Urinary bladder (tissue), 3 donors: ENCODE measurements at regions not wholly inside any gene's neighbourhood (a gene's known extent, or its start where the extent isn't known, plus 50 kb on each side); places are given as distances from the start of the nearest gene placed in this dataset.
A peak's percentile ranks its signal among the peaks of the same experiment; 100 is the strongest.

Experiments used
- DNase-seq: peaks from one replicate; pipeline ENCODE4 v3.0.0-alpha.2; 2015; ENCODE audit errors: extremely low spot score
- H3K27ac ChIP-seq: one replicate; pipeline ENCODE4 v1.5.1; 2013; ENCODE audit warnings: low read depth, mild to moderate bottlenecking, moderate library complexity
- H3K36me3 ChIP-seq: one replicate; pipeline ENCODE4 v1.6.1; 2013; ENCODE audit warnings: mild to moderate bottlenecking, moderate library complexity; ENCODE audit not compliant: insufficient read depth
- H3K4me1 ChIP-seq: one replicate; pipeline ENCODE4 v1.6.1; 2013; ENCODE audit warnings: mild to moderate bottlenecking, moderate library complexity; ENCODE audit not compliant: insufficient read depth
- H3K4me3 ChIP-seq: one replicate; pipeline ENCODE4 v1.5.1; 2013; ENCODE audit warnings: low read depth, low read length
- WGBS: extraction: QIAGEN DNeasy Blood & Tissue Kit; methylation state at CpG from one replicate; pipeline ENCODE4 v1.1.7; 2013; 5-methylcytosine and 5-hydroxymethylcytosine counted together
- donor health status: healthy with polysubstance abuse.
- donor health status: healthy.

DNA sequence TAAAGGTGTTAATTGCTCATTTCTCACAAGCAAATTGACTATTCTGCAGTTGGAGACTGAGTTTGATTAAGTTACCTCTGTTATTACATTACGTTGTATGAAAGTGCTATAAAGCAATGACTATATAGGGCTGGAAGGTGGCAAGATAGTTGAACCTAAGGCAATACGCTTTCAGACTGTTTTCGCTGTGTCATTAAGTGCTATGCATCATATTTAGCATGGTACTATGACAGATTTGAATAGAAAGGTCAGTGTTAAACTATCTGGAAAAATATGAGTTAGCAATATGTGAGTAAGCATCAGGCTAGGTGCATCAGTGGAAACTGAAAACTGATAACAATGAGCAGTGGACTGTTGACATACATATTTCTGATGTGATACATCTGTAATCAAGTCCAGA is 206.0 kb upstream of the ARHGAP24 start:
- DNase-seq: no peak
- WGBS: 91% methylated on average over 3 of the region's 3 CpGs
- H3K36me3 ChIP-seq: no peaks in the 10 kb centered on the region

DNA sequence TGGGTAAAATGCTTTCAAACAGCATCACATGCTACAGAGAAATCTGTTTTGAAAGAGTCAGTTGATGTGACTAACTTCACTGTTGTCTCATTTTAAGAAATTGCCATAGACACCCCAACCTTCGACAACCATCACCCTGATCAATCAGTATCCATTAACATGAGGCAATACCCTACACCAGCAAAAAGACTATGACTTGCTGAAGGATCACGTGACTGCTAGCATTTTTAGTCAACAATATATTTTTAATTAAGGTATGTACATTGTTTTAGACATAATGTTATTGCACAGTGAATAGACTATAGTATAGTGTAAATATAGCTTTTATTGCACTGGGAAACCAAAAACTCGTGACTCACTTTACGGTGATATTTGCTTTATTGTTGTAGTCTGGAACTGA is 200.0 kb upstream of the ARHGAP24 start:
- no peak overlapping the region for H3K27ac ChIP-seq
- 85% methylated on average over 4 of the region's 4 CpGs for WGBS
- no peak for DNase-seq

More for the DNA sequence above, 206.0 kb upstream of the ARHGAP24 start:
- no peak overlapping the region for H3K27ac ChIP-seq
- H3K4me3 ChIP-seq: no peak overlapping the region
- H3K4me1 ChIP-seq: no peaks in the 10 kb centered on the region

DNA sequence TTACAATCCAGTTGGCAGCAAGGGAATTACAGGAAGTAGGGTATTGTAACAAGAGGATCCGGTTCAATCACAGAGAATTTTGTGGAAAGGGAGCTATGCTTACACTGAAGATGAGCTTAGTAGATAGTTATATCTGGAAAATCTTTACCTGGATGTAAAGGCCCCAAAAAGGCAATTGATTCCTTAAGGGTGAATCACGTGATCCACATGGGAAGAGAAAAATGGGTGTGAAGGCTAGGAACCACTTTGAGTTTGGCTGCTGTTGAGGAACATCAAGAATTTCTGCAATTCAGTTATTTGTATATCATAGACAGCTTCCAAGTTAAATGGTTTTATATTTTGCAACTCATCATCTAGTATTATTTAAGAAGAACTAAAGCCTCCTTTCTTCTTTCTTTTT is 194.0 kb upstream of the ARHGAP24 start:
- H3K36me3 ChIP-seq: no peaks in the 10 kb centered on the region
- whole genome bisulfite sequencing: 70% methylated on average over 2 of the region's 2 CpGs
- no peaks in the 10 kb centered on the region for H3K4me1 ChIP-seq
- no peak for DNase-seq
- H3K27ac ChIP-seq: no peak overlapping the region
- no peak overlapping the region for H3K4me3 ChIP-seq

More for the DNA sequence above, 200.0 kb upstream of the ARHGAP24 start:
- Histone ChIP-seq H3K36me3 (no peaks in the 10 kb centered on the region), H3K4me1 (no peaks in the 10 kb centered on the region), H3K4me3 (no peak overlapping the region)

DNA sequence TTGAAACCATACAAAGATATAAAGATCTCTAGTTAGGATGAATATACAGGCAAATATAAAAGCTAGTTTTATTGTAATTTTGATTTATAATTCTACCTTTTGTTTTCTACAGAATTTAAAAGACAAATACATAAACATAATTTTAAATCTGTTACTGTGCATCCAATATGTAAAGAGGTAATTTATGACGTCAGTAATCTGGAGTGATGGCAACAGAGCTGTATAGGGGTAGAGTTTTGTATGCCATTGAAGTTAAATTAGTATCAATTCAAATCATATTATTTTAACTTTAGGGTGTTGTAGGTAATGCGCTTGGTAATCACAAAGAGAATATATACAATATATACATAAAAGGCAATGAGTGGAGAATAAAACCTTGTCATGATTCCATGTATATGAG is 183.7 kb upstream of the ARHGAP24 start:
- DNase-seq: no peak
- H3K4me1 ChIP-seq: no peaks in the 10 kb centered on the region
- no peak overlapping the region for H3K4me3 ChIP-seq
- H3K27ac ChIP-seq: no peak overlapping the region
- no peaks in the 10 kb centered on the region for H3K36me3 ChIP-seq
- 65% methylated on average over 2 of the region's 2 CpGs for WGBS

DNA sequence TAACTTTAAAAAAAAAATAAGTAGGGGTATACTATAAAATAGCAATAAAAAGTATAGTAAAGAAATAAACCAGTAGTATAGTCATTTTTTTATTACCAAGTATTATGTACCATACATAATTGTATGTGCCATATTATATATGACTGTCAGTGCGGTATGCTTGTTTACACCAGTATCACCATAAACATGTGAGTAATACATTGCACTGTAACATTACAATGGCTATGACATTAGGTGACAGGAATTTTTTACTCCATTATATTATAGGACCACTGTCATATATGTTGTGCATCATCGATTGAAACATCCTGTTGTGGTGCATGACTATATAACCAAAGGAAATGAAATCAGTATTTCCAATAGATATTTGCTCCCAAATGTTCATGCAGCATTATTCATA is 176.9 kb upstream of the ARHGAP24 start:
- 95% methylated on average over 2 of the region's 2 CpGs for WGBS
- DNase-seq: no peak
- Histone ChIP-seq H3K27ac (no peak overlapping the region), H3K4me3 (no peak overlapping the region), H3K4me1 (no peaks in the 10 kb centered on the region), H3K36me3 (no peaks in the 10 kb centered on the region)

DNA sequence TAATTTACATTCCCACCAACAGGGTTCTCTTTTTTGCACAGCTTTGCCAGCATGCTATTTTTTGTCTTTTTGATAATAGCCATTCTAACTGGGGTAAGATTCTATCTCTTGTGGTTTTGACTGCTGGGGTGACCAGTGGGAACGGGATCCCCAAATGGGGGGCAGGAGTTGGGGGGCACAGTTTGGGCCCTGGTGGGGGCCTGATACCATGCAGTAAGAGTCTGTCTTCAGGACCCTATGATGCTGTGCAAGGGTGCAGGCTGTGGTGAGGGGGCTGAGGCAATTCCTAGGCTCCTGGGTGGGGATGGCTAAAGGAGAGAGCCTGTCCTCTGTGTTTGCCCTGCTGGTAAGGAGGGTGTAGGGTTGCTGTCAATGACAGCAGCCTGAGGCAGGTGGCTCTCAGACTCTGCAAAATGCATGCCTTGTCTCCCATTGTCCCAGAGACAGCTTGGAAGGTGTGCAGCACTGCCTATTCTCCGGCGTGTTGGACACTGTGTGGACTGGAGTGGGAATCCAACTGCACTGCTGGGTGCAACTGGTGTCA is 172.7 kb upstream of the ARHGAP24 start:
- WGBS: 94% methylated on average over 3 of the region's 3 CpGs

DNA sequence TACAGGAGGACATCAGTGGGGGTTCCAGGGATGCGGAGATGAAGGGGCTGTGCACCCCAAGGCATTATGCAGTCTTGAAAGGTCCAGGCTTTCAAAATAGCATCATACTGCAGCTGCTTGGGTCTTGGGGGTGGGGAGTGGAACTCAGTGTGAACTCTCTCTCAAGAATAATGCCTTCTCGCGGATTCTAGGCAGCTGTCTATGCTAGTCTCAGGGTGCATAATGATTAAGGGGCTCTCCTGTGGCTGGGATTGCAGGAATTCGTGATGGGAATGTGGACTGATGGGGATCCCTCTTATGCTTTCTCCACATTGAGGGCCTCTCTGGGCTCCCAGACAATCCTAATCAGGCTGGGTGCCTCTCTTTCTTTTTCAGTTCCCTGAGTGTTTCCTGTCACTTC is 172.2 kb upstream of the ARHGAP24 start:
- DNase-seq: no peak
- Histone ChIP-seq H3K36me3 (no peaks in the 10 kb centered on the region), H3K4me3 (no peak overlapping the region), H3K27ac (no peak overlapping the region), H3K4me1 (no peaks in the 10 kb centered on the region)
- 87% methylated on average over 4 of the region's 4 CpGs for WGBS

More for the DNA sequence above, 172.7 kb upstream of the ARHGAP24 start:
- Histone ChIP-seq H3K4me1 (no peaks in the 10 kb centered on the region), H3K4me3 (no peak overlapping the region), H3K27ac (no peak overlapping the region), H3K36me3 (no peaks in the 10 kb centered on the region)
- no peak for DNase-seq

DNA sequence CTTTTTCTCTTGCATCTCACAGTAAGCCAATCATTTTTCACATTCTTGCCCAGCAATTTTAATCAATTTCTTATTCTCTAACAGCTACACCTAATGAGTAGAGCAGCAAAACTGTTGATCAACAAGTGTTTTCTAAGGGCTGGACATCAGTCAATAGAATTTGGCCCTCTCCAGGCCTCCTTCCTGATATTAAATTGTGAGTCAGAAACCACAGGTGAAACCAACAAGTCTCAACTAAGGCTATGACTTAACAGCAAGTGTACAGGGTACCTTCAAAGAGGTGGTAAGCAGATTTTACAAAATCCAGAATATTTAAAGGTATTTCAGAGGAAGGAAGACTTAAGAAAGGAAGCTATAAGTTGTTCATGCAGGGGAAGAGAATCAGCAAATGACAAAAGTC is 156.5 kb upstream of the ARHGAP24 start:
- no peak overlapping the region for H3K4me3 ChIP-seq
- no peak for DNase-seq
- no peak overlapping the region for H3K27ac ChIP-seq
- no peaks in the 10 kb centered on the region for H3K36me3 ChIP-seq
- H3K4me1 ChIP-seq: no peaks in the 10 kb centered on the region

DNA sequence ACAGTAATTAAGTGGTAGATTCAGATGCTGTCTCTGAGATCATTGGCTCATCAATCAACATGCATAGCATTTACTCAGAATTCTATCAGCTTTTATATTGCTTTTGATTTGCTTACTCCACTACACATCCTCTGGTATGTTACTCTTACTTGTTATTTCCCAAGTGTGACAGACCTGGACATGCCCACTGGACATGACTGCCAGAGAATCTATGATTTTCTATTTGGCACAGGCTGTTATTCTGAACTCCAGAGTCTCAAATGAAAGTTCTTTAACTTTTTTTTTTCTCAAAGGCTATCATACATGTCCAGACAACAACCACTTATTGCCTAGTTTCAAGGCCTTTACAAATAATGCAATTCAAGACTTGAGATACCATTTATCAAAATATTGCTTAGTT is 116.1 kb upstream of the ARHGAP24 start:
- H3K27ac ChIP-seq: no peak overlapping the region
- no peaks in the 10 kb centered on the region for H3K4me1 ChIP-seq
- no peaks in the 10 kb centered on the region for H3K36me3 ChIP-seq
- DNase-seq: peak; percentile 20
- no peak overlapping the region for H3K4me3 ChIP-seq

DNA sequence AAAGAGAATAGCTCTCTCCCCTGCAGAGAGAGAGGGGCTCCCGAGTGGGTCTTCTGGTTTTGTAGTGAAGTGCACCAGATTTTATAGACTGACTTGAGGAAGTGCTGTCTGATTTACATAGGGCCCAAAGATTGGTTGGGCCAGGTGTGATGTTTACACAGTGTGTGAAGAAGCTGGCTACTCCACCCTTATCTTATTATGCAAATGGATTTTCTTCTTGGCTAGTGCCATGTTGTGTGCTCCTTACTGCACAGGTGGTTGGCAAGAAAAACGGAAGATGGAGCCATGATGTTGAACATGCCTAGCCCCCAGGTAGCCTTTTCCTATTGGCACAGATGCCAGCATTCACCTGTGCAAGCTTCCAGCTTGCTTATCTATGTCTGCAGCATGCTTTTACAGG is 112.4 kb upstream of the ARHGAP24 start:
- DNase-seq: no peak
- no peak overlapping the region for H3K4me3 ChIP-seq
- 78% methylated on average over 2 of the region's 2 CpGs for WGBS
- no peaks in the 10 kb centered on the region for H3K4me1 ChIP-seq
- no peaks in the 10 kb centered on the region for H3K36me3 ChIP-seq
- H3K27ac ChIP-seq: no peak overlapping the region

DNA sequence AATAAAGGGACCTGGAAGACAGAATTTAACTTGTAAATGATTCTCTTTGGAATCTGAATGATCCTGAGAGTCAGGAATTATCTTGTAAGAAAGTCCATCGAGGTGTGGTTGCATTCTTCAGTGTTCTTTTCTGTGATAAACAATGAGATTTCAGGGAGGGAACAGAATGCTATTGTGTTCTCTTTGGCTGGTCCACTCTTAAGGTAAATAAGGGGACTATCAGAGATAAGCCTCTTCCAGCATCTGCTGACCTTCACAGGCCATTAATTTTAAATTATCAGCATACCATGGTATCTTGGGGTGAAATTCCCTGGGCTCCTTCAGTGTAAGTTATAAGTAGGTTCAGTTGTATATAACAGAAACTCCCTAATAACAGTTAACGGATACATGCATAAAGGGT is 107.1 kb upstream of the ARHGAP24 start:
- H3K4me3 ChIP-seq: no peak overlapping the region
- no peak overlapping the region for H3K27ac ChIP-seq
- no peaks in the 10 kb centered on the region for H3K36me3 ChIP-seq
- no peaks in the 10 kb centered on the region for H3K4me1 ChIP-seq
- 59% methylated on average over 2 of the region's 2 CpGs for WGBS
- no peak for DNase-seq

DNA sequence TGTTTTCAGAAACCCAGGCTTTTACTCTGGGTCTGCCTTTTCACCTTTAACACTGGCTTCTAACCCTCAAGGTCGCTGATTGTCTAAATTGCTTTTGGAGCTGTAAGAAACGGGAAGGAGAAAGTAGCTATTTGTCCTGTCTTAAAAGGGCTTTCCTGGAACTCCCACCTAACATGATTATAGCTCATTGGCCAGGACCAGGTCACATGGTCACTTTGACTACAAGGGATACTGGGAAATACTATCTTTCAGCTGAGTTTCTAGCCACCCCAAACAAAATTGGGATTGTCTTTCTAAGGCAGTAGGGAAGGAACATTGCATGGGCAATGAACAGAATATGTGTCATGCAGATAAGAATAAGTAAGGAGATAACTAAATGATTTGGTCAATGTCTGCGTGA is 106.7 kb upstream of the ARHGAP24 start:
- no peak overlapping the region for H3K27ac ChIP-seq
- H3K4me1 ChIP-seq: no peaks in the 10 kb centered on the region
- DNase-seq: no peak
- no peak overlapping the region for H3K4me3 ChIP-seq
- WGBS: 72% methylated on average over 3 of the region's 3 CpGs
- no peaks in the 10 kb centered on the region for H3K36me3 ChIP-seq

DNA sequence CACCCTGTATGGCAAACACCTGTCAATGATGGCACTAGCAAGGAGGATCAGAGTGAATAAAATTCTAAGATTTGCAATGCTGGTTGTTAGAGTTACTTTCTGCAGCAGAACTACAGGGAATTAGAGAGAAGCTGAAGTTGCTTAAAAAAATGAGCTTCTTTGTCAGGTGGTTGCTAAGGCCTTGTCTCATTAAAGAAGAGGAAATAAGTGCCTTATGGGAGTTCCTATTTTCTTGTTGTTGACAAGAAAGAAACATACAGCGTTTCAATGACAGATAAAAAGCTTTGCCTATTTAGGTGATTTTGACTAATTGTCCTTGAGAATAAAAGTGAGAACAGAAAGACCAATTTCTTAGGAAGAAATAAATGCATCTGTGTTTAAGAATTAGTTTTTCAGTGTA is 106.0 kb upstream of the ARHGAP24 start:
- Histone ChIP-seq H3K27ac (no peak overlapping the region), H3K4me1 (no peaks in the 10 kb centered on the region), H3K36me3 (no peaks in the 10 kb centered on the region), H3K4me3 (no peak overlapping the region)
- WGBS: 58% methylated on average over 1 of the region's 1 CpG
- DNase-seq: no peak

DNA sequence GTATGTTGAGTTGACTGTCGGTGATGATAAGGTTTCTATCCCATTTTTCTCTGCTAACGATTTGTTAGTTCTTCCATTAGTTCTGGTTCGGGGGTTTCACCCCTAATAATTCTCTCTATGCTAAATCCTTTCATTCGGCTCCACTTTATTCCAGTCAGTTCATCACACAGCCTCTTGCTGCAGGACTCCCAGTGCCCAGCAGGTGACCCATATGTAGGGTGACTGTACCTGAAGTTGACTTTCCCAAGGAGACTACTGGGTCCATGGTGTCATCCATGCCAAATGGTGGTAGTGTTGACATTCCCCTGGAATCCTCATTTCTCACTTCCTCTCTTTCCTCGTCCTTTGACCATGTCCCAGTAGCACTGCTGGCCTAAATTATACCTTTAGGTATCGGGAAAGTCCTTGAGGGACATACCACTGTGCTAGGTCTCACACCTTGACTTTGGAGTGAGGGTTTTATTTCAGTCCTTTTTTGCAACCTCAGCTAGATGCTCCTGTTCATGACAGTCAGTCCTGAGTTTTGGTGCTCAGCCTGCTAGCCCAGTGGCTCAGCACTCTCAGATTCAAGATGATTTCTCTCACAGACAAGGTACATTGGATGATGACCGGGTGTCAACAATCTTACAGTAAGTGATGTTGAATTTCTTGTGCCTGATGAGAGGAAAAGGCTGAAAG is 105.1 kb upstream of the ARHGAP24 start:
- no peaks in the 10 kb centered on the region for H3K36me3 ChIP-seq
- no peak overlapping the region for H3K27ac ChIP-seq
- DNase-seq: no peak
- no peak overlapping the region for H3K4me3 ChIP-seq
- WGBS: 63% methylated on average over 7 of the region's 7 CpGs
- H3K4me1 ChIP-seq: no peaks in the 10 kb centered on the region
